ENCODE measurements at regions not wholly inside any gene's neighbourhood (a gene's known extent, or its start where the extent isn't known, plus 50 kb on each side); places are given as distances from the start of the nearest gene placed in this dataset.
"Not testable (repeated sequence)": the region's sequence is repeated elsewhere in the genome, so short reads cannot be mapped to it uniquely, and the experiment has no call there.

DNA sequence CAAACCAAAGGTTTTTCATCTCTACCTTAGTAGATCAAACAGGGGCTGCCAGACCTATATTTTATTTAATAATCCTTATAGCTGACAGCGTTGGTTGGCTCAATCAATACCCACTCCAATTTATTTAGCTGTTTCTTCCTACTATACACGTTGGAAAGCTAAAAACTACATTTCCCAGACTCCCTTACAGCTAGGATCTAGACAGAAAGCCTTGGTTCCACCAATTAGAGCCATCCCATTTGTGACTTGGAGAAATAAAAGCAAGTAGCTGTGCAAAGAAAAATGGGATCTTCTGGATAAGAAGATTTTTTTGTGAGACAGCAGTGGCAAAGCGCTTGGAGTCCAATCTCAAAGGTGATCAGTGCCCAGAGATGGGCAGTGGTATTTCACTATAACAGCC, 331.3 kb upstream of the MEIS1 start:
- DNase-seq: no peak

- no peak for DNase-seq
Measured at GRCh38 chr2:66101206-66101605, 333.7 kb upstream of the MEIS1 start.

GRCh38 chr2:66095820-66096345, 339.0 kb upstream of the MEIS1 start:
- DNase-seq: no peak

DNA sequence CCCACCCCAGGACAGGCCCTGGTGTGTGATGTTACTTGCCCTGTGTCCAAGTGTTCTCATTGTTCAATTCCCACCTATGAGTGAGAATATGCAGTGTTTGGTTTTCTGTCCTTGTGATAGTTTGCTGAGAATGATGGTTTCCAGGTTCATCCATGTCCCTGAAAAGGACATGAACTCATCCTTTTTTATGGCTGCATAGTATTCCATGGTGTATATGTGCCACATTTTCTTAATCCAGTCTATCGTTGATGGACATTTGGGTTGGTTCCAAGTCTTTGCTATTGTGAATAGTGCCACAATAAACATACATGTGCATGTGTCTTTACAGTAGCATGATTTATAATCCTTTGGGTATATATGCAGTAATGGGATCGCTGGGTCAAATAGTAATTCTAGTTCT, 340.2 kb upstream of the MEIS1 start:
- not testable (repeated sequence) for DNase-seq

GRCh38 chr2:66093371-66093770, 341.6 kb upstream of the MEIS1 start:
- no peak for DNase-seq

DNA sequence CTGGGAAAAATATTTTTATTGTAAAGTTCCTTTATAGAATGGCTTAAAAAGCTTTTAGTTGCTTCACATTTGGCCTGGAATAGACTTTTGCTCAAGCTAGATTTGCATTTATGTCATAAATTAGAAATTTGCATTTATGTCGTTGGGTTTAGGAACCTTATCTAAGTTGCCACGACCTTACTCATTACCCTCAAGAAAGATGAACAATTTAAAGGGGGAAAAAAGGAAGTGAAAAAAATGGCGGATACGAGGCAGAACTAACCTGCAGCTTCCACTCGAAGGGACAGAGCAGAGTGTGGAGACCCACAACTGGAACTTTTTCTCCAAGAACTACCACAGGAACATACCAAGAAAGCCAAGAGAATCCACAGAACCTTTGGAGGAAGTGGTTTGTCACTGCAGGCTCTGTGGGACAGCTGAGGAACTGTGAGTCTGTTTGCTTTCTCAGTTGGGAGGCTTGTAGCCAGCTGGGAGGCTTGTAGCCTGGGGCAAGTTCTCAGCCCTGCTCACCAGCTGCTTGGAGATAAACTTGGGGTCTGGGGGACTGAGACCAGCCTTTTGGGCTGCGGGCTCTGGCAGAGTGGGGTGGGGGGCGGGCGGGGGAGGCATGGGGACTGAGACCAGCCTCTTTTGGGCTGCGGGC, 349.9 kb upstream of the MEIS1 start:
- DNase-seq: no peak

GRCh38 chr2:66082581-66082980, 352.3 kb upstream of the MEIS1 start:
- DNase-seq: no peak

GRCh38 chr2:66080127-66080526, 354.8 kb upstream of the MEIS1 start:
- DNase-seq: no peak

DNA sequence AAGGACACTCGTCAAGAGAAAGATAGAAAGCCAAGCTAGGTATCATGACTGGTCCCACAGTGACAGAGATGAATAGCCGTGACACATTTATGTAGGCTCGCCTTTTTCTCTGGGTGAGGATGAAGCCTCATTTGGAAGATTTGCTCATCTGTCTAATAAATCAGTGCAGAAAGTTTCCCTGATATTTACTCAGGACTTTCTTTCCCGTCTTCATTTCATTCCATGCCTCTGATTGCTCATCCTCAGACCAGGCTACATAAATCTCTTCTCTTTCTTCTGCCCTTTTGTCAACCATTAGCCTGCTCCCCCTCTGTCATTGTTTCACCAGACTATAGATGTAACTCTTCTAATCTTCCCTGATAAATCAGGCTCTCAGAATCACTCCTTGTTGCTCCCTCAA, 361.8 kb upstream of the MEIS1 start:
- no peak for DNase-seq

- DNase-seq: no peak
Measured at GRCh38 chr2:66070721-66071602, 364.0 kb upstream of the MEIS1 start.

DNA sequence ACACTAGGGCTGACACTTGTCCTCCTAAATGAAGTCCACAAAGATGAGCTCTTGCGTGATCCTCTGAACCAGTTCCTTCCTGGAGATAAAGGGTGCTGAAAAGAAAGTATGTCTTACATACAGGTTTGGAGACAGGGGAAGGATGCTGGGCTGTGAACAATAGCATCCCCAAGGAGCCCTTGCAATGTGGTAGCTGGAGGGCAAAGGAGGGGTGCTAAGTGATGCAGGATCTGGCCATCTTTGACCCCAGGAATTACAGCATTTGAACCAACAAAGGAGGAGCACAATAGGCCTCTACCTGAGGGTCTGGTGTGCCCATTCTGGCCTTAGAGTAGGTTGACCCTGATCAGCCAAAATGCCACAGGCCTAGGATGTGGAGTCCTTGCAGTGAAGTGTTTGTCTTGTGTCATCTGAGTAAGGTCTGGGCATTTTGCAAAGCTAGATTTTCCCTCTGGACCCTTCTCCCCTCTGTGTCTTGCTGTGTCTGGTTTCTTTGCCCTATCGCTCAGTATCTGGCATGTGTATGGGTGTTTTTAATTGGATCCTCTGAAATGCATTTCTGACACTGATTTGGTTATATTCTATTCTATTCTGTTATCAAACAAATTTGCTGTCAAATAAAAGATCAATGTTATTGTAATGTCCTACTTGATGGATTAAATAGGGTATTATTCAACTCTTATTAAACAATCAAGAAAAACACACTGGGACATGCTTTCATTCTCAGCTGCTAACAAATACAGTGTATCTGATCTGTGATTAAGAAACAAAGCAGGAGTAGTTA, 364.8 kb upstream of the MEIS1 start:
- DNase-seq: no peak

GRCh38 chr2:66066032-66066431, 368.9 kb upstream of the MEIS1 start:
- DNase-seq: no peak

GRCh38 chr2:66059332-66059731, 375.6 kb upstream of the MEIS1 start:
- no peak for DNase-seq

- no peak for DNase-seq
Measured at GRCh38 chr2:66058675-66059074, 376.2 kb upstream of the MEIS1 start.

DNA sequence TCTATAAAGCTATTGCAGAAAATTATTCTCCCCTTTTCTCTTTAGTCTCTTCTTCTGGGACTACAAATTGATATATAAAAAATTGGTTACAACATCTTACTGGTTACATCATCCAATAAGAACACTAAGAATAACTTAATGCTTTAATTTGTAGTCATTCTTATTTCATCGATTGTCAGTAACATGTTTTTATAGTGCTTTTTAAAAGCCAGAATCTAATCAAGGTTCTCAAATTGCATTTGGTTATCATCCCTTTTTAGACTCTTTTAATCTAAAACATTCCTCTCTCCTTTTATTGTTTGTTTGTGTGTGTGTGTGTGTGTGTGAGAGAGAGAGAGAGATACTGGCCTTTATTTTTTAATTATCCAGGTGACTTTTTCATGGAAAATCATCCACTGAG, 377.1 kb upstream of the MEIS1 start:
- no peak for DNase-seq

- no peak for DNase-seq
Measured at GRCh38 chr2:66050392-66050791, 384.5 kb upstream of the MEIS1 start.

DNA sequence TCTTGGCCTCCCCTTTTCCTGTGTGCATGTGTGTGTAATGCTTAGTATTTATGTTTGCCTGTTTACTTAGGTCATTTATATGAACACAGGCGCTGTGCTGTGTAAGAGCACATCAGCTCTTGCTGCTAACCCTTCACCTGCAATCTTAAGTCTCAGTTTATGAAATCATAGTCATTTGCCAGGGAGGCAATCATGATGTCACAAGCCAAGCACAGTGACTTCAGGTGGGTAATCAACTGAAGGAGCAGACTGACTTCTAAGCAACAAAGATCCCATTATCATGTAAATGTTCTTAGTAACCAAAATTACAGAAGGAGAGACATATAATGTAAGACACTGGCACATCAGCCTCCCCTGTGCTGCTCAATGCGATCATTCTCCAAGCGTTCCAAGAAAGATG, 386.3 kb upstream of the MEIS1 start:
- no peak for DNase-seq

DNA sequence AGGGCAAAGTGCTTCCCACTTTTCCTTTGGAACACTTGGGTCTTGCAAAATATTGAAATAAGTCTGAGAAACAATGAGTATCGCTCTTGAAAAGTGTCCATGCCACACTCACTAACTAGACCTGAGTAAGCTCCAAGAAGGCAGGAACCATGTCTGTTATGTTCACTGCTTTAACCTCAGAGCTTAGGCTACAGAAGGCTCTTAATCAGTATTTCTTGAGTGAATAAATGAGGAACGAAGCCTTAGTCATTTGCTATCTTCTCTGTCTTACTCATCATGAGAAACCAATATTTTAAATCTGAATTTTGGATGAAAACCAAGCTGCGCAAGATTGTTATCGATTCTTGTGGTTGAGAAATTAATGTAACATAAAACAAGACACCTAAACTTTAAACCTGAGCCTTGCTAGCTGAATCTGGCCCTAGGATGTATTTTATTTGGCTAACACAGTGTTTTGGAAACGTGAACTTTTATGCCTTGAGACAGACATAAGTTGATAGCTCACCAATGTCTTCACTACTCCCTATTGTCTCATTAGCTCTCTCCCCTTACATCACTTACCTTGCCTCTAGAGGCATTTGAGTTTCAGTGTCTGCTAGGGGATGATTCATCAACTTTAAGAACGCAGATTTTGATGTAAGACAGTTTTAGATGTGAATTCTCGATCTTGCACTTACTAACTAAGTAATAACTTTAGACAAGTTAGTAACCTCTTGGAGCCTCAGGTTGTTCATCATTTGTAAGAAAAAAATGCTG, 392.8 kb upstream of the MEIS1 start:
- no peak for DNase-seq

DNA sequence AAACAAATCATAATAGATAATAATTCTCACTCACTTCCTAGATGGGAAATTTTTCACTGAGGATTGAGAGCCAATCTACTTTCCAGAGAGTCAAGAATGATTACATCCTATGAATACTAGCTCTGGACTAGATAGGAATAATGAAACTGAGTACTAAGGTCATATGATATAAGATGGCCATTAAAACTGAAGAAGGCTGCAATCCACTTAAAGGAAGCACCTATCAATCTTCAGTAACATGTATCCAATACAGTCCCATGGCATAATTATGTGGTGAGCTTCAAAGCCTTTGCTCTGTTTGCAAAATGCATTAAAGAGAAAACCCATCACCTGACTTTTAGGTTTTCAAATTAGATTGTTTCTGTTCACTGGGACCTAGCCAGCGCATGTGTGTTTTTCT, 398.0 kb upstream of the MEIS1 start:
- no peak for DNase-seq

DNA sequence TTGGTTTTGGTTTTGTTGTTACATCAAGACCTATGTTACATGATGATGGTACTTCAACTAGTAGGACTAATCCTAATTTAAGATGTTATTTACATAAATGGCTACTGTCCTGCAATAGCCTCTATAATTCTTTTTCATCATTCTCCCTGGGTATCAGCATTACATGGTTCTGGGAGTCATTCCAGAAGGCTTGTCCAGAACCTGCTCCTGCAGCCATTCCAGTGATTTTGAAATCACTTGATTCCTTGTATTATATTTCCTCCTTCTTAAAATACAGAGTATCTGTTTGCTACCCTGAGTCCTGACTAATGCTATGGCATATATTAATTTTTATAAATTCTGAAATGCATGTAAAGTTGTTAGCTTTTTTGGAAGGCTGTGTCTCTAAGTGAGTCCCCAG, 400.5 kb upstream of the MEIS1 start:
- DNase-seq: no peak

DNA sequence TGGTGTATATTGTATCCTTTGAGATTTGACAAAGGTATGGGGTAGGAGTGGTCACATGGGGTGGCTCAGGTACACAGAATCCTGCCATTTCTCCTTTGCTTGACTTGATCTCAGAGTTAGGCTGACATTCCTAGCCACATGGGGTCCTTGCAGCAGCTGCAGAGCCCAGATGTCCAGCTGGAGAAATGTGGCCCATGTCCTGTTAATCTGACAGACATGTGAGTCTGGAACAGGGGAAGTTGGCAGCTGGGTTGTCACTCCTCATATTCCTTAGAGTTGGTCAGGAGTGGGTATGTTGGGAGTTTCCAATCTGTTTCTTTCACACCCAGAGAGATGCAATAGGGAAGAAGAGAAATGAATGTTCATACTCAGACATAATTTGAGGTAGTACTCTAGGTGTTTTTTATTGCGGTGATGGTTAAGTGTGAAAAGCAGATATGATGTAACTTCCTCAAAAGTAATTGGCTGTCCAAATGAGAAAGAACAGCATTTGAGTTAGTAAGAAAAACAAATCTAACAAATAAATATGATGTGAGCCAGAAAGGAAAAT, 402.6 kb upstream of the MEIS1 start:
- no peak for DNase-seq

All from hypothalamus (tissue), 51 donors.